Muscle of back (tissue), 3 donors: ENCODE measurements at regions not wholly inside any gene's neighbourhood (a gene's known extent, or its start where the extent isn't known, plus 50 kb on each side); places are given as distances from the start of the nearest gene placed in this dataset.

Experiments
- DNase-seq, 3 donors: peaks; one replicate each; pipeline versions ENCODE4 v3.0.0 to v3.0.0-alpha.2; 2013

GRCh38 chr3:70800951-70801350 is 488.5 kb upstream of the MDFIC2 start:
- no peak for DNase-seq

GRCh38 chr3:70789878-70790277 is 477.4 kb upstream of the MDFIC2 start:
- no peak for DNase-seq

DNA sequence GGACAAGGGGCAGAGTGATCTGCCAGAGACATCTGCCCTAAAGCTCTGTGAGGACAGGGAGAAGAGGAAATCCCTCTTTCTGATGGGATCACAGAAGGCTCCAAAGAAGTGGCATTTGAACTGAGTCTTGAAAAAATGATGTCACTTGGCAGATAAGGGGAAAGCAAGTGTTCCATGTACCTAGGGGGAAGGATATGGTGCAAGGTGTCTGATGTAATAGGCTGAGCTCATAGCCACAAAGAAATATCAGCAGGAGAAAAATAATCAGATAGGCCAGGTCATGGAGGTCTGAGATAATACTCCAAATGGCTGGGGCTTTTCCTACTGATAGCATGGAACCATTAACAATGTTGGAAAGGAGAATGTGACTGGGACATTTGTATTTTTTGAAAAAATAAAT is 468.4 kb upstream of the MDFIC2 start:
- no peak for DNase-seq

DNA sequence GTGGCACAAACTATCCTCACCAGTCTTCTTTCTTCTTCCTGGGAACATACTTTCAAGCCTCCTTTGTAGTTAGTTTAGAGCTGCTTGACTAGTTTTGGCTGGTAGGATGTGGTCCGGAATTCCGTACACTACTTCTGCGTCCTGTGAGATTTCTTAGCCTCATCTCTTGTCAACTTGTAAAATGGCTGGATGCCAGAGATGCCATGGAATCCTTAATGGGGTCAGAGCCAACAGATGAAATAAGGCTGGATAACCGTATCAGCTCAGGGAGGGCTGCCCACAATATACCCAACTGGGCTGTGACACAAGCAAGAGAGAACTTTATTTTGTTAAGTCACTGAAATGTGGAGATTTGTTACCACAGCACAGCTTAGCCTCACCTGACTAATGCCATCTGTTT is 466.9 kb upstream of the MDFIC2 start:
- DNase-seq: no peak

DNA sequence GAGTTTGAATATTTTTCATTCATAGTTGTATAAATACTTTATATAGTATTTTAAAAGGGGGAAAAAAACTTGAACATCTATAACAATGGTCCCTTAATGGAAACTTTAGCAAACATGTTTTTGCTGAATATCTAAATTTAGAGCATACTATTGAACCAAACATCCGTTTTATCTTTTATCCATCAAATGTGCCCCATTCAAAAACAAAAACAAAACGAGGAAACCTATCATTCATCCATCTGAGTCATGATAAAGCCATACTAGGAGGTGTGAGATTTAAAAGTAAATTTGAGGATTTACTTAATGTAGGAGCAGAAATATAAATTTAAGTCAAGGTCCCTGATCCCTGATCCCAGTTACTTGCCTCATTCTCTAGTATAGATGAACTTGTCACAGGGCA is 463.6 kb upstream of the MDFIC2 start:
- no peak for DNase-seq

- DNase-seq: no peak
Observed at GRCh38 chr3:70775257-70775656, 462.8 kb upstream of the MDFIC2 start.

DNA sequence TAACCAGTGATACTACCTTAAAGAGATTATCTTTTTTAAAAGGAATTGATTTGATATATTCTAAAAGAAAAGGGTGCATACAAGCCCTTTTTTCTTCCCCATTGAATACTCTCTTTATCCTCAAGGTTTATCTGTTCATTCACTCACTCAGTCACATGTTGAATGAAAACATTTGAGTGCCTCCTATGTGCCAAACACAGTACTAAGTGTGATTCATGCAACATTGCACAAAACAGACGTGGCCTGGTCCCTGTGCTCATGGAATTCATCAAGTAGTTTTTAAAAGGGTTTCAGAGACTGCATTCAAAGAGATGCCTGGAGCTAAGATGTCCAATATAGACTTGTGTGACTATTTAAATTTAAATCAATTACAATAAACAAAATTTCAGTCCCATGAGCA is 462.2 kb upstream of the MDFIC2 start:
- no peak for DNase-seq

- DNase-seq: no peak
Observed at GRCh38 chr3:70771426-70772147, 459.1 kb upstream of the MDFIC2 start.

GRCh38 chr3:70770650-70771049 is 458.2 kb upstream of the MDFIC2 start:
- no peak for DNase-seq

- DNase-seq: peak; percentile 18 to 57 (median 19)
Observed at GRCh38 chr3:70766301-70766700, 453.9 kb upstream of the MDFIC2 start.

- DNase-seq: no peak
Observed at GRCh38 chr3:70763894-70764293, 451.5 kb upstream of the MDFIC2 start.

GRCh38 chr3:70757658-70758057 is 445.2 kb upstream of the MDFIC2 start:
- DNase-seq: no peak

GRCh38 chr3:70755526-70755925 is 443.1 kb upstream of the MDFIC2 start:
- no peak for DNase-seq

DNA sequence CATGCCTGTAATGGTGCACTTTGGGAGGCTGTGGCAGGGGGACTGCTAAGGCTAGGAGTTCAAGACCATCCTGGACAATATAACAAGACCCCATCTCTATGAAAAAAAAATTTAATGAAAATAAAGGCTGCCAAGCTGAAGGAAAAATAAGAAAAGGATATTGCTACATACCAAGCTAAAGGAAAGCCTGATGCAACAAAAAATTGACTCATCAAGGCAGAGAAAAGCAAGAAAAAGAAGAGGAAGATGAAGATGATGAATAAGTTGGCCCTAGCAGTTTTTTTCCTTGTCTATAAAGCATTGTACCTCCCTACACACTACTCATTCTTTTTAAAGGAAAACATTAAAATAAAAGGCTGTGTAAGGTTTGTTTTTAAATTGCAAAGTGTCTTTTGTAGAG is 441.9 kb upstream of the MDFIC2 start:
- no peak for DNase-seq

DNA sequence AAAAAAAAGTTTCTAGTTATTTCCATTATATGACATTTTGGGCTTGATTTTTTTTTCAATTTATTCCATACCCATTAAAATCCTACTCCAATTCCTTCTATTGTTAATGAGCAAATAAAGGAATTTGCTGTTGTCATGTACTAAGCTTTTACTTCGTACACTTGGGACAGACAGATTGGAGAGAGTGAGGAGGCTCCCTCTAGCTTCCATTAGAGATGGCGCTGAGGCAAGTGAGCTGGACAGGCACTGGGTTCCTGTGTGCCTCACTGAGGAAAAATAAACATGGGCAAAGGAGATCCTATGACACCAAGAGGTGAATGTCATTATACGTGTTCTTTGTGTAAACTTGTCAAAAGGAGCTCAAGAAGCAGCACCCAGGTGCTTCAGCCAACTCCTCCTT is 441.1 kb upstream of the MDFIC2 start:
- DNase-seq: no peak

- DNase-seq: no peak
Observed at GRCh38 chr3:70752051-70752450, 439.6 kb upstream of the MDFIC2 start.

DNA sequence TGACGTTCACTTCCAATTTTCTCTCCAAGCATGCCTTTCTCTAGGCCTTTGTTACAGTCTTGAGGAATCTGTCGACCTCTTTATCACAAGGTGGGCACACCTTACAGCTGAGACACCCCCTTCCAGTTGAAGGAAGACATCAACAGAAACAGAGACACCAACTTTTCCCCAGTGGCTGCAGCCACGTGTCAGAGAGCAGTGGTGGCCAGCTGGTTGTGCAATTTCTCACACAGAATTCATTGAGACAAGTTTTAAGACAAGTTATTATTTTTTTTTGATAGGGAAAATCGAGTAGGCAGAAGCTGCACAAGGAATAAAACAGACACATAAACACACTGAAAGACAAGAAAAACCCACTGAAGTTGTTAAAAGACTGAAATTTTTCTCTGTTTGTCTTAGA is 436.7 kb upstream of the MDFIC2 start:
- DNase-seq: no peak

DNA sequence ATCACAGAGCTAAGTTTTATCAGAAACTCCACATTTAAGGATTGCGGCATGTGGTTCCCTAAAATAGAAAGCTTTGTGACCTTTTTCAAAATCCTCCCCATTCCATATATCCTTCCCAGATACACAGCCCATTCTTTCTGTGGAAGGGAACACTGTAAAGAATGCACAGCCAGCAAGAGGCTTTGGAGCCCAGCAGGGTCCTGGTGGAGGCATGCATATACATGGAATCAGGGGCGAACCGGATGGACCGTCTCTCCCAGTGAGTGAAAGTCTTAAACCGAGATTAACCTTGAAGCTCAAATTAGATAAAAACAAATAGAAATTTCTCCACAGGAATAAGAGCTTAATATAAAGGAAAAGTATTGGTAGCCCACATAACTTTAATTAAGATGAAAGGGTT is 436.2 kb upstream of the MDFIC2 start:
- no peak for DNase-seq

DNA sequence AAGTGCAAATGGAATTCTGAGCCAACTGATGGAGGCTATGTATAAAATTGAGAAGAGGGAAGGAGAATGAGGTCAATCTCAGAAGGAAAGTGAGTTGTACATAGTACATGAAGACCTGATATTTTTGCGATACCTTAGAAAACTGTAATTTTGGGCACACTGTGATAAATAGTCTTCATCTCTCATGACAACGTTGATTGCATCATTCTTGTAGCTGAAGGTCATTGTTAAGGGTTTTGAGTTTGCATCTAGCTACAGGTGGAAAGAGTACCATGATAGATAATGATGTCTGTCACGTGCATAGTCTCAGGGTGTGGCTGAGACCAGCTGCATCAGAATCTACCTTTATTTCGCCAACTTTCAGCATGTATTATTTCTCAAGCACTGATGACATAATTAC is 435.4 kb upstream of the MDFIC2 start:
- no peak for DNase-seq

DNA sequence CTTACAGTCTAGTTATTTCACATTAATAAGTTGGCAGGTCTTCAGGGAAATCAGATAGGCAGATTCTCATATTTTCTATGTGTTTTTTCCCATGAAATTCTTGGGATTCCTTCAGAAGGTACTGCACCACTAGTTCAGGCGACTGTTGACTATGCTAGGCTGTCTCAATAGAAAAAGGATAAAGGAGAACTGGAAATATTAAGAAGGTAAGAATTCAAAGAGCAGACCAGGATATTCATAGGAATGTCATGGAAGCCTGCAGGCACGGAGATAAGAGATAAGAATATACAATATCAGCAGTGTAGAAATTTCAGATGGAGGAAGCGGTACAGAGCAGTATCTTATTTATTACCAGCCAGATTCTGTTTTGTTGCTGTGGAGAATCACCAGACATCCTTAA is 432.1 kb upstream of the MDFIC2 start:
- DNase-seq: no peak

- no peak for DNase-seq
Observed at GRCh38 chr3:70743754-70744153, 431.3 kb upstream of the MDFIC2 start.

GRCh38 chr3:70742081-70742480 is 429.6 kb upstream of the MDFIC2 start:
- no peak for DNase-seq

- no peak for DNase-seq
Observed at GRCh38 chr3:70740872-70741271, 428.4 kb upstream of the MDFIC2 start.

GRCh38 chr3:70740071-70740470 is 427.6 kb upstream of the MDFIC2 start:
- no peak for DNase-seq

DNA sequence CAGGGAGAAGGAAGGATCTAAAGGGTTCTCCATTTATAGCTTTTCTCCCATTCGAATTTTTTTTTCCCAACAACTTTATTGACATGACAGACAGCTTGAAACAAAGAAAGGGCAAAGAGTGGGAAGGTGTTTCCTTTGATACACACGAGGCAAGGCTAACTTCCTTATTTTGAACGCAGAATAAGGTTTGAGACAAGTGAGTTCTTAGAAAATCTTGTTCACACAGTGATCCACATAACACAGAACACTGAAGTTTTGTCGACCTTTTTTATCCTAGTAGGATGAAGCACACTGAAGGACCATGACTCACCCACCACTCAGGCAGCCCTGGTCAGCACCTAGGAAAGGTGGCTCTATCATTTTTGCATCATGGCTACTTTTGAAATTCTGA is 425.8 kb upstream of the MDFIC2 start:
- no peak for DNase-seq
